GM12878 (cell line): ENCODE measurements at regions not wholly inside any gene's neighbourhood (a gene's known extent, or its start where the extent isn't known, plus 50 kb on each side); places are given as distances from the start of the nearest gene placed in this dataset.

Experiments
- ATAC-seq: fragments of 200-7000 bp; cut with Tn5 transposase; 3 replicates; pipeline ENCODE4 v1.9.1; 2020; ENCODE audit warnings: mild to moderate bottlenecking, moderate library complexity
- BruUV-seq: library from RNA; stranded (reverse); fragments of 400-500 nt; replicated peaks from 2 replicates; lab custom pipeline; 2021; lab: Mats Ljungman, UMichigan
- CTCF ChIA-PET: fragments of 300-600 bp; sonication (Branson Sonifier 250); formaldehyde crosslinking; extraction: SDS; loops from one replicate; lab custom pipeline; 2021; ENCODE audit warnings: inconsistent platforms; lab: Yijun Ruan, JAX
- POLR2A ChIA-PET: fragments of 350-600 bp; formaldehyde crosslinking; extraction: SDS; loops from one replicate; lab custom pipeline; 2021; ENCODE audit warnings: inconsistent platforms; lab: Charles Lee
- RAD21 ChIA-PET: fragments of 300-600 bp; sonication (Branson Sonifier 250); formaldehyde crosslinking; loops from one replicate; lab custom pipeline; 2023; ENCODE audit warnings: antibody characterized with exemption; ENCODE audit not compliant: unreplicated experiment; lab: Charles Lee
- SMC1A ChIA-PET: fragments of 300-600 bp; sonication (Branson Sonifier 250); formaldehyde crosslinking; loops from one replicate; lab custom pipeline; 2023; ENCODE audit not compliant: unreplicated experiment, uncharacterized antibody; lab: Charles Lee
- DNase-seq: peaks from one replicate; pipeline ENCODE4 v3.0.0-alpha.2; 2011; ENCODE audit warnings: low read depth, low spot score
- FAIRE-seq: peaks from 3 replicates; lab custom pipeline; 2011; peaks lifted over from hg19 to GRCh38; lab: Jason Lieb, UNC
- H2AFZ ChIP-seq: 2 replicates; pipeline ENCODE4 v1.6.0; 2011; ENCODE audit warnings: low read depth, low read length, control low read depth; ENCODE audit not compliant: control insufficient read depth
- H3K27ac ChIP-seq: 2 replicates; pipeline ENCODE4 v1.5.1; 2011; ENCODE audit warnings: control low read depth; ENCODE audit not compliant: control insufficient read depth, insufficient read depth
- H3K27me3 ChIP-seq, 2 experiments: replicated peaks in 1 of 2; 2 replicates each; pipeline versions ENCODE4 v1.6.0 to v1.6.1; 2011; ENCODE audit warnings: low read length in 1 of 2; ENCODE audit not compliant: control insufficient read depth in 2 of 2, insufficient read depth in 2 of 2
- H3K36me3 ChIP-seq, 2 experiments: 2 replicates each; pipeline ENCODE4 v1.5.1; 2011; ENCODE audit warnings: low read length in 1 of 2; ENCODE audit not compliant: control insufficient read depth in 2 of 2, insufficient read depth in 2 of 2
- H3K4me1 ChIP-seq: 2 replicates; pipeline ENCODE4 v1.6.1; 2011; ENCODE audit warnings: mild to moderate bottlenecking, low read length, moderate library complexity, mixed read lengths; ENCODE audit not compliant: control insufficient read depth, insufficient read depth
- H3K4me2 ChIP-seq: 2 replicates; pipeline ENCODE4 v1.6.0; 2011; ENCODE audit warnings: control low read depth; ENCODE audit not compliant: control insufficient read depth, insufficient read depth
- H3K4me3 ChIP-seq: fragments of 200-600 bp; sonication (generic); 2 replicates; pipeline ENCODE4 v1.5.1; 2016
- H3K79me2 ChIP-seq: 2 replicates; pipeline ENCODE4 v1.6.0; 2011; ENCODE audit warnings: low read length; ENCODE audit not compliant: control insufficient read depth, insufficient read depth
- H3K9ac ChIP-seq: 2 replicates; pipeline ENCODE4 v1.8.0; 2011; ENCODE audit warnings: low read length, control low read depth, mixed read lengths; ENCODE audit not compliant: control insufficient read depth, insufficient read depth
- H3K9me3 ChIP-seq: replicated peaks from 3 replicates; pipeline ENCODE4 v1.5.1; 2011; ENCODE audit warnings: mild to moderate bottlenecking, low read length; ENCODE audit not compliant: control insufficient read depth, insufficient read depth
- H4K20me1 ChIP-seq: 2 replicates; pipeline ENCODE4 v1.6.0; 2011; ENCODE audit not compliant: control insufficient read depth, insufficient read depth
- CBX3 ChIP-seq: fragments of 200-600 bp; sonication (generic); IDR thresholded peaks from 2 replicates; pipeline ENCODE4 v1.6.1; 2016; ENCODE audit warnings: low read depth, borderline replicate concordance
- CHD2 ChIP-seq: IDR thresholded peaks from 2 replicates; pipeline ENCODE4 v1.6.1; 2011; ENCODE audit warnings: low read depth, low read length, improper control_type of control experiment, borderline replicate concordance
- GABPA ChIP-seq: IDR thresholded peaks from 2 replicates; pipeline ENCODE4 v1.6.1; 2014; ENCODE audit warnings: antibody characterized with exemption, low read depth, mild to moderate bottlenecking, inconsistent platforms
- HDAC6 ChIP-seq: fragments of 200-600 bp; sonication (generic); IDR thresholded peaks from one replicate; pipeline ENCODE4 v1.8.0; 2017; ENCODE audit warnings: antibody characterized with exemption; ENCODE audit not compliant: unreplicated experiment
- PAX8 ChIP-seq: fragments of 450-650 bp; IDR thresholded peaks from 2 replicates; pipeline ENCODE4 v1.6.1; 2017; ENCODE audit warnings: mild to moderate bottlenecking, moderate library complexity
- PML ChIP-seq: IDR thresholded peaks from 2 replicates; pipeline ENCODE4 v1.6.1; 2012; ENCODE audit warnings: low read length, inconsistent platforms
- RAD21 ChIP-seq: IDR thresholded peaks from 2 replicates; pipeline ENCODE4 v1.6.1; 2011; ENCODE audit warnings: mild to moderate bottlenecking, low read depth, low read length, moderate library complexity; ENCODE audit not compliant: insufficient read depth
- SP1 ChIP-seq: IDR thresholded peaks from one replicate; pipeline ENCODE4 v1.6.1; 2011; ENCODE audit warnings: low read depth, low read length
- TARDBP ChIP-seq: IDR thresholded peaks from 2 replicates; pipeline ENCODE4 v1.6.1; 2016; ENCODE audit warnings: borderline replicate concordance
- ZNF207 ChIP-seq: fragments of 450-650 bp; IDR thresholded peaks from 2 replicates; pipeline ENCODE4 v1.6.1; 2014; ENCODE audit warnings: antibody characterized with exemption, mild to moderate bottlenecking, borderline replicate concordance
- ZNF384 ChIP-seq: IDR thresholded peaks from 2 replicates; pipeline ENCODE4 v1.6.1; 2012; ENCODE audit warnings: low read depth, mild to moderate bottlenecking, low read length, improper control_type of control experiment, borderline replicate concordance
- ZNF622 ChIP-seq: fragments of 450-650 bp; IDR thresholded peaks from 2 replicates; pipeline ENCODE4 v1.6.1; 2017; ENCODE audit warnings: mild to moderate bottlenecking, inconsistent platforms
- ZSCAN29 ChIP-seq: fragments of 450-650 bp; IDR thresholded peaks from 2 replicates; pipeline ENCODE4 v1.6.1; 2017; ENCODE audit warnings: mild to moderate bottlenecking, moderate library complexity
- WGBS: methylation state at CpG from one replicate; pipeline ENCODE4 v1.1.6; 2016; ENCODE audit warnings: low lambda C conversion rate; ENCODE audit not compliant: insufficient replicate concordance, insufficient coverage; ENCODE audit errors: missing lambda C conversion rate; 5-methylcytosine and 5-hydroxymethylcytosine counted together
- in situ Hi-C: fragments of 300-500 bp; cut with MboI; formaldehyde crosslinking; loops from 9 replicates; pipeline ENCODE4 v1.14.3; 2018; ENCODE audit warnings: mixed read lengths
- intact Hi-C: fragments of 100-400 bp; cut with micrococcal nuclease; formaldehyde crosslinking; loops from one replicate; pipeline ENCODE4 v1.14.2; 2022; ENCODE audit not compliant: unreplicated experiment
- TF ChIP-seq, protein P1 (sequence below): IDR thresholded peaks from 2 replicates; pipeline ENCODE4 v1.6.1; 2012; ENCODE audit warnings: low read depth, low read length, improper control_type of control experiment
- TF ChIP-seq, protein P2 (sequence below): fragments of 450-650 bp; IDR thresholded peaks from 2 replicates; pipeline ENCODE4 v1.6.1; 2017; ENCODE audit warnings: mild to moderate bottlenecking, low read depth, inconsistent platforms; ENCODE audit not compliant: poor library complexity, severe bottlenecking
- TF ChIP-seq, protein P3 (sequence below), 3 experiments: IDR thresholded peaks in 2 of 3; conservative IDR thresholded peaks in 1 of 3; 2 replicates each; pipeline ENCODE4 v1.5.1; 2011; ENCODE audit warnings: low read depth in 3 of 3, low read length in 3 of 3, mild to moderate bottlenecking in 3 of 3, control low read depth in 2 of 3, moderate library complexity in 2 of 3, inconsistent platforms in 1 of 3, mixed read lengths in 1 of 3; ENCODE audit not compliant: control insufficient read depth in 2 of 3, insufficient read depth in 1 of 3; ENCODE audit errors: extremely low read depth in 1 of 3

DNA sequence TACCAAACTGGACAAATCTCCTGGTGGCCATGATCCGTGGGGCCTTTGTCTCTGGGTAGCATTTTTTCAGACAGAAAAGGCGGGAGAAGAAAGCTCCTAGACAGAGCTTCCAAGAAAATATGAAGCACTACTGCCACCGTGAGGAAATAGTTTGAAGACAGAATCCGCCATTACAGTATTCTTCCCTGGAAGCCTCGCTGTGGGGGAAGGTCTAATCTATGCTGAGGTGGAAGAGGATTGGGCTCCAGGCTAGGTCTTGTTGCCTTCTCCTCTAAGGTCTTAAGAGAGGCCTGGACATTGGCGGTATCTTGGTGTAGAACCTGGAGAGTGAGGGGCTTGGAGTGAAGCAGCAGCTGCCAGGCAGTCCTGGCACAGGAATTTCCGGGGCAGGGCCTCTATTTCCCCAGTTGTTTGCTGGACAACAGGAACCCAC is 218.9 kb downstream of the OR13H1 start:
- intact Hi-C loops, result loop anchor here (1.0 to 2.0 kb wide), 8 partner anchors 10 to 59 kb away; no protein-coding TSS in a partner anchor
- ChIA-PET RAD21 (interaction anchor here (0.7 to 2.4 kb wide), 10 partner anchors 10 to 60 kb away, joined by 3 to 10 read pairs (median 4); no protein-coding TSS in a partner anchor), CTCF (interaction anchor here (0.8 to 2.5 kb wide), 11 partner anchors 10 to 59 kb away, joined by 3 to 12 read pairs (median 5); no protein-coding TSS in a partner anchor), POLR2A (no interaction called here), SMC1A (interaction anchor here (0.6 to 2.4 kb wide), 6 partner anchors 16 to 59 kb away, joined by 3 to 5 read pairs (median 4); no protein-coding TSS in a partner anchor)
- Histone ChIP-seq H2AFZ (peak overlapping the region; percentile 89), H3K9me3 (no peaks in the 10 kb centered on the region), H3K4me3 (peak overlapping the region; percentile 51; the same call in 1 of the 2 replicates), H3K36me3 (no peaks in the 10 kb centered on the region), H3K4me1 (no peaks in the 10 kb centered on the region), H3K27ac (peak overlapping the region; percentile 80), H3K27me3 (no peaks in the 10 kb centered on the region), H4K20me1 (no peaks in the 10 kb centered on the region), H3K79me2 (no peaks in the 10 kb centered on the region), H3K9ac (peak overlapping the region; percentile 60), H3K4me2 (peak overlapping the region; percentile 80)
- 26% methylated on average over 7 of the region's 7 CpGs for WGBS
- ATAC-seq (peak; percentile 84), DNase-seq (peak; percentile 80), FAIRE-seq (no peak)
- in situ Hi-C loops, result no loop called here
- BruUV-seq, result no TSS peak
- no peak for TF ChIP-seq ZNF622
- 0 out of 2 replicates have a peak, but pooled peaks have one; percentile 54 for TF ChIP-seq ZSCAN29
- TF ChIP-seq RAD21, result peak; percentile 66
- TF ChIP-seq GABPA, result no peak
- no peak for TF ChIP-seq HDAC6
- TF ChIP-seq, protein P1, sequence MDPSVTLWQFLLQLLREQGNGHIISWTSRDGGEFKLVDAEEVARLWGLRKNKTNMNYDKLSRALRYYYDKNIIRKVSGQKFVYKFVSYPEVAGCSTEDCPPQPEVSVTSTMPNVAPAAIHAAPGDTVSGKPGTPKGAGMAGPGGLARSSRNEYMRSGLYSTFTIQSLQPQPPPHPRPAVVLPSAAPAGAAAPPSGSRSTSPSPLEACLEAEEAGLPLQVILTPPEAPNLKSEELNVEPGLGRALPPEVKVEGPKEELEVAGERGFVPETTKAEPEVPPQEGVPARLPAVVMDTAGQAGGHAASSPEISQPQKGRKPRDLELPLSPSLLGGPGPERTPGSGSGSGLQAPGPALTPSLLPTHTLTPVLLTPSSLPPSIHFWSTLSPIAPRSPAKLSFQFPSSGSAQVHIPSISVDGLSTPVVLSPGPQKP, result no peak
- peak; percentile 51 for TF ChIP-seq SP1
- TF ChIP-seq, protein P2, sequence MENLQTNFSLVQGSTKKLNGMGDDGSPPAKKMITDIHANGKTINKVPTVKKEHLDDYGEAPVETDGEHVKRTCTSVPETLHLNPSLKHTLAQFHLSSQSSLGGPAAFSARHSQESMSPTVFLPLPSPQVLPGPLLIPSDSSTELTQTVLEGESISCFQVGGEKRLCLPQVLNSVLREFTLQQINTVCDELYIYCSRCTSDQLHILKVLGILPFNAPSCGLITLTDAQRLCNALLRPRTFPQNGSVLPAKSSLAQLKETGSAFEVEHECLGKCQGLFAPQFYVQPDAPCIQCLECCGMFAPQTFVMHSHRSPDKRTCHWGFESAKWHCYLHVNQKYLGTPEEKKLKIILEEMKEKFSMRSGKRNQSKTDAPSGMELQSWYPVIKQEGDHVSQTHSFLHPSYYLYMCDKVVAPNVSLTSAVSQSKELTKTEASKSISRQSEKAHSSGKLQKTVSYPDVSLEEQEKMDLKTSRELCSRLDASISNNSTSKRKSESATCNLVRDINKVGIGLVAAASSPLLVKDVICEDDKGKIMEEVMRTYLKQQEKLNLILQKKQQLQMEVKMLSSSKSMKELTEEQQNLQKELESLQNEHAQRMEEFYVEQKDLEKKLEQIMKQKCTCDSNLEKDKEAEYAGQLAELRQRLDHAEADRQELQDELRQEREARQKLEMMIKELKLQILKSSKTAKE, result no peak
- TF ChIP-seq TARDBP, result no peak
- TF ChIP-seq ZNF384, result peak; percentile 100
- 0 out of 2 replicates have a peak, but pooled peaks have one; percentile 54 for TF ChIP-seq CHD2
- TF ChIP-seq PAX8, result no peak
- TF ChIP-seq PML, result no peak
- no peak for TF ChIP-seq CBX3
- TF ChIP-seq, protein P3, sequence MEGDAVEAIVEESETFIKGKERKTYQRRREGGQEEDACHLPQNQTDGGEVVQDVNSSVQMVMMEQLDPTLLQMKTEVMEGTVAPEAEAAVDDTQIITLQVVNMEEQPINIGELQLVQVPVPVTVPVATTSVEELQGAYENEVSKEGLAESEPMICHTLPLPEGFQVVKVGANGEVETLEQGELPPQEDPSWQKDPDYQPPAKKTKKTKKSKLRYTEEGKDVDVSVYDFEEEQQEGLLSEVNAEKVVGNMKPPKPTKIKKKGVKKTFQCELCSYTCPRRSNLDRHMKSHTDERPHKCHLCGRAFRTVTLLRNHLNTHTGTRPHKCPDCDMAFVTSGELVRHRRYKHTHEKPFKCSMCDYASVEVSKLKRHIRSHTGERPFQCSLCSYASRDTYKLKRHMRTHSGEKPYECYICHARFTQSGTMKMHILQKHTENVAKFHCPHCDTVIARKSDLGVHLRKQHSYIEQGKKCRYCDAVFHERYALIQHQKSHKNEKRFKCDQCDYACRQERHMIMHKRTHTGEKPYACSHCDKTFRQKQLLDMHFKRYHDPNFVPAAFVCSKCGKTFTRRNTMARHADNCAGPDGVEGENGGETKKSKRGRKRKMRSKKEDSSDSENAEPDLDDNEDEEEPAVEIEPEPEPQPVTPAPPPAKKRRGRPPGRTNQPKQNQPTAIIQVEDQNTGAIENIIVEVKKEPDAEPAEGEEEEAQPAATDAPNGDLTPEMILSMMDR (IDR thresholded peaks at IDR 0.05 in 2 of 3, conservative IDR thresholded peaks at IDR 0.05 in 1 of 3; ENCODE audit: control insufficient read depth in 2 of 3, extremely low read depth in 1 of 3, insufficient read depth in 1 of 3, low read depth in 3 of 3, low read length in 3 of 3), result peak; percentile 22 to 58 (median 41); a peak in 4 of 6 replicates
- TF ChIP-seq ZNF207, result peak; percentile 22; the same call in 1 of the 2 replicates
